OCI-LY3 (cell line): ENCODE measurements at regions not wholly inside any gene's neighbourhood (a gene's known extent, or its start where the extent isn't known, plus 50 kb on each side); places are given as distances from the start of the nearest gene placed in this dataset.
A peak's percentile ranks its signal among the peaks of the same experiment; 100 is the strongest.

Source experiments
- H2AFZ ChIP-seq: fragments of 200-600, 300-600 bp; shearing (Covaris generic); 2 replicates; pipeline ENCODE4 v1.6.0; 2014; ENCODE audit warnings: antibody characterized with exemption, low read depth, low read length
- H3K27ac ChIP-seq: fragments of 200-600, 300-600 bp; sonication (generic); 2 replicates; pipeline ENCODE4 v1.5.1; 2014; ENCODE audit warnings: mild to moderate bottlenecking, low read length, moderate library complexity, mixed read lengths
- H3K27me3 ChIP-seq: fragments of 200-600, 300-600 bp; sonication (generic); 2 replicates; pipeline ENCODE4 v1.6.1; 2014; ENCODE audit warnings: low read depth, low read length, mixed read lengths
- H3K36me3 ChIP-seq: fragments of 200-600, 300-600 bp; sonication (generic); replicated peaks from 2 replicates; pipeline ENCODE3; 2014; ENCODE audit warnings: low read depth, low read length, mixed read lengths
- H3K4me1 ChIP-seq: fragments of 300-600, 200-600 bp; sonication (generic); 2 replicates; pipeline ENCODE4 v1.6.1; 2014; ENCODE audit warnings: low read length, mixed read lengths
- H3K4me2 ChIP-seq: fragments of 200-600, 300-600 bp; sonication (generic); 2 replicates; pipeline ENCODE4 v1.6.1; 2014; ENCODE audit warnings: low read length, mixed read lengths
- H3K4me3 ChIP-seq: fragments of 300-600, 200-600 bp; sonication (generic); 2 replicates; pipeline ENCODE4 v1.5.1; 2014; ENCODE audit warnings: antibody characterized with exemption, mild to moderate bottlenecking, low read length, moderate library complexity
- H3K79me2 ChIP-seq: fragments of 300-600, 200-600 bp; shearing (Covaris generic); 2 replicates; pipeline ENCODE4 v1.6.1; 2014; ENCODE audit warnings: mild to moderate bottlenecking, low read length, mixed read lengths
- H3K9ac ChIP-seq: fragments of 300-600, 200-600 bp; shearing (Covaris generic); 2 replicates; pipeline ENCODE4 v1.6.0; 2014; ENCODE audit warnings: mild to moderate bottlenecking, low read length, moderate library complexity
- H3K9me3 ChIP-seq: fragments of 200-600, 300-600 bp; shearing (Covaris generic); 2 replicates; pipeline ENCODE4 v1.6.1; 2014; ENCODE audit warnings: low read length, mixed read lengths; ENCODE audit not compliant: insufficient read depth
- H4K20me1 ChIP-seq: fragments of 200-600, 300-600 bp; sonication (generic); 2 replicates; pipeline ENCODE4 v1.6.1; 2016; ENCODE audit warnings: low read length, mixed read lengths; ENCODE audit not compliant: insufficient read depth
- EZH2phosphoT487 ChIP-seq: fragments of 200-600 bp; shearing (Covaris generic); IDR thresholded peaks from 2 replicates; pipeline ENCODE4 v1.6.1; 2018; ENCODE audit warnings: antibody characterized with exemption, mixed run types, low read depth
- TF ChIP-seq, protein P1 (sequence below): fragments of 200-600, 300-600 bp; sonication (generic); IDR thresholded peaks from 2 replicates; pipeline ENCODE4 v1.5.1; 2014; ENCODE audit warnings: antibody characterized with exemption, low read length, low read depth

DNA sequence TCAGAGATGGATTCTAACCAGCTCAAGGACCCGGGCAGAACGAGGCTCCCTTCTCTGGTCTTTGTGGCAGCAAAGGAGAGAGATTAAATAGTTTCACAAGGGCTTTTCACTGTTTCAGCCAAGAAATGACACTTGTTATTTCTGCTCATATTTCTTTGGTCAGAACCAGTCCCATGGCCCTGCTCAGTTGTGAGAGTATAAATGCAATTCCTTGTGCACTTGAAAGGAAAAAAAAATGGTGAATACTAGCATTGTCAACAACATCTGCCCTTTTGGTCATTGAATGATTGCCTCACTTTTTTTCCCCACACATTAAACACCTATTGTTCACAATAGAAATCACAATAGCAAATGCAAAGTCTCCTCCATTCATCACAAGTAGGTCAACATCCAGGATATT lies 104.4 kb downstream of the RDH14 start:
- Histone ChIP-seq H3K9ac (no peak overlapping the region), H4K20me1 (no peaks in the 10 kb centered on the region), H3K9me3 (no peaks in the 10 kb centered on the region), H3K36me3 (no peaks in the 10 kb centered on the region), H3K79me2 (no peaks in the 10 kb centered on the region), H3K4me3 (no peak overlapping the region), H2AFZ (no peak overlapping the region), H3K27me3 (peaks cover 15% of the 10 kb centered on the region), H3K4me1 (no peaks in the 10 kb centered on the region), H3K27ac (no peak overlapping the region), H3K4me2 (no peak overlapping the region)
- TF ChIP-seq, protein P1, sequence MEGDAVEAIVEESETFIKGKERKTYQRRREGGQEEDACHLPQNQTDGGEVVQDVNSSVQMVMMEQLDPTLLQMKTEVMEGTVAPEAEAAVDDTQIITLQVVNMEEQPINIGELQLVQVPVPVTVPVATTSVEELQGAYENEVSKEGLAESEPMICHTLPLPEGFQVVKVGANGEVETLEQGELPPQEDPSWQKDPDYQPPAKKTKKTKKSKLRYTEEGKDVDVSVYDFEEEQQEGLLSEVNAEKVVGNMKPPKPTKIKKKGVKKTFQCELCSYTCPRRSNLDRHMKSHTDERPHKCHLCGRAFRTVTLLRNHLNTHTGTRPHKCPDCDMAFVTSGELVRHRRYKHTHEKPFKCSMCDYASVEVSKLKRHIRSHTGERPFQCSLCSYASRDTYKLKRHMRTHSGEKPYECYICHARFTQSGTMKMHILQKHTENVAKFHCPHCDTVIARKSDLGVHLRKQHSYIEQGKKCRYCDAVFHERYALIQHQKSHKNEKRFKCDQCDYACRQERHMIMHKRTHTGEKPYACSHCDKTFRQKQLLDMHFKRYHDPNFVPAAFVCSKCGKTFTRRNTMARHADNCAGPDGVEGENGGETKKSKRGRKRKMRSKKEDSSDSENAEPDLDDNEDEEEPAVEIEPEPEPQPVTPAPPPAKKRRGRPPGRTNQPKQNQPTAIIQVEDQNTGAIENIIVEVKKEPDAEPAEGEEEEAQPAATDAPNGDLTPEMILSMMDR, result no peak
- TF ChIP-seq EZH2phosphoT487, result no peak

DNA sequence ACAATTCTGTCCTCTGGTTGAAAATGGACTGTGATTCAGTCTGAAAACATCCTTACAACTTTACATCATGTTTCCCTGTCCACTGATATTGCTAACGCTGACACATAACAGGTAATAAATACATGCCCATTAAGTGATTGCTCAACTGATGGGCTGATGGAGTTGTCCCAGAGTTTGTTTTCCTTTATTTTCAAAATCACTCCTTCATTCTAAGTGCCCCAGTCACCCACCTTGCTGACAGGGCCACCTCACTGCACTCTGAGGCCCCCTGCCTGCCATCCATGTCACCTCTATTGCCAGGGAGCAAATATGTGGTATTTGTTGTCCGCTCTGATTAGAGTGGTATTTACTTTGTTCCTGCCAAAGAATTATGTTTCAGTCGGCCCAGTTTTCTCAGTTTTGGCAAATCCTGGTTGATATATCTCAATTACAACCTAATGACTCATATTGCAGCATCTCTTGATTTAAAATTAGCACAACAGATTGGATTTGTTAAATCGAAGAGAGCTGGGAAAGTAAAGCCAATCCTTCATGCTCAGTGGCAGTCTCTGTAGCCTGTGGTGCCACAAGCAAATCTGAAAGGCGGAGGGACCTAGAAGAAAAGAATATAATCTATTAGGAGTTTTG lies 105.1 kb downstream of the RDH14 start:
- Histone ChIP-seq H3K27ac (no peak overlapping the region), H3K4me1 (no peaks in the 10 kb centered on the region), H3K9me3 (no peaks in the 10 kb centered on the region), H3K4me3 (no peak overlapping the region), H3K4me2 (no peak overlapping the region), H3K79me2 (no peaks in the 10 kb centered on the region), H4K20me1 (no peaks in the 10 kb centered on the region), H2AFZ (no peak overlapping the region), H3K9ac (no peak overlapping the region), H3K27me3 (peaks cover 18% of the 10 kb centered on the region), H3K36me3 (no peaks in the 10 kb centered on the region)
- TF ChIP-seq, protein P1, result 0 out of 2 replicates have a peak, but pooled peaks have one; percentile 6
- TF ChIP-seq EZH2phosphoT487, result no peak

DNA sequence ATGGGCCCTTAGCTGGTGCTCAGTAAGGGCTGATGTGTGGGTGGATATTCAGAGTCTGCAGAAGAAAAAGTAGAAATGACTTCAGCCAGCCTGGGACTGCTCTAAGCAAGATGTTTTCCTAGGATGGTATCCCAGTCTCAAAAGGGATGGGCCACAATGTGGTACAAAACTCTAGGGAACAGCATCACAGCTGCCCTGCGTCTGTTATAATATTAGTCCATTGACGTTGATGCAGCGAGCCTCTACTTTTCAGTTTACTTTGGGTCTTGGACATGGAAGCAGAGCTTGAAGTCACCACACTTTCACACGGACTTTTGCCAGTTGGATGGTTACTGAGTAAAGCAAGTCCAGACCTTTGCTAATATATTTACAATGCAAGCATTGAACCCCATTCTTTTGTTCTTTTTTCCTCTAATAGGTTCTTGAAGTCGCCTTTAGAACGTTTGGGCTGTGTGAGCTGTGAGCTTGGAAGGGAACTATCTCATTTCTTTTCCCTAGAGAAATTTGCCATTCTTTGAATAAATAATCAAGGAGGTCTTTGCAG lies 105.7 kb downstream of the RDH14 start:
- Histone ChIP-seq H3K4me2 (no peak overlapping the region), H4K20me1 (no peaks in the 10 kb centered on the region), H3K9ac (no peak overlapping the region), H3K79me2 (no peaks in the 10 kb centered on the region), H3K9me3 (no peaks in the 10 kb centered on the region), H3K4me1 (no peaks in the 10 kb centered on the region), H3K27ac (no peak overlapping the region), H3K27me3 (peaks cover 18% of the 10 kb centered on the region), H3K4me3 (no peak overlapping the region), H3K36me3 (no peaks in the 10 kb centered on the region), H2AFZ (no peak overlapping the region)
- TF ChIP-seq, protein P1, result no peak
- TF ChIP-seq EZH2phosphoT487, result no peak

DNA sequence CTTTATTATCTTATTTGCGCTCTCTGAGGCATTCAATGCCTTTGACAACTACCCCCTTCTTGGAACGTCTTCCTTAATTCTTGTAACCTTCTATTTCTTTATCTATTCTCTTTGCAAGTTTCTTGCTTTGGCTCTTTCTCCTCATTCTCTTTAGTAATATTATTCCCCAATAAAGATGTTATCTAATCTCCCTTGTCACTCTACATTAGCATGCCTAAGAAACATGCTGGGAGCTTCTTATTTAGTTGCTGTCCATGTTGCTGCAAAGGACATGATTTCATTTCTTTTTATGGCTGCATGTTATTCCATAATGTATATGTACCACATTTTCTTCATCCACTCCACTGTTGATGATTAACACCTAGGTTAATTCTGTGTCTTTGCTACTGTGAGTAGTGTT lies 113.7 kb downstream of the RDH14 start:
- TF ChIP-seq, protein P1, result no peak
- no peak for TF ChIP-seq EZH2phosphoT487
- H3K4me2 ChIP-seq, result no peak overlapping the region
- H3K4me3 ChIP-seq, result no peak overlapping the region

More for the DNA sequence above, 113.7 kb downstream of the RDH14 start:
- no peak overlapping the region for H2AFZ ChIP-seq
- no peak overlapping the region for H3K27ac ChIP-seq
- H4K20me1 ChIP-seq, result no peaks in the 10 kb centered on the region
- H3K36me3 ChIP-seq, result no peaks in the 10 kb centered on the region
- H3K9ac ChIP-seq, result no peak overlapping the region
- H3K9me3 ChIP-seq, result no peaks in the 10 kb centered on the region
- no peaks in the 10 kb centered on the region for H3K79me2 ChIP-seq
- peaks cover 15% of the 10 kb centered on the region for H3K27me3 ChIP-seq
- no peaks in the 10 kb centered on the region for H3K4me1 ChIP-seq
